ENCODE measurements at regions not wholly inside any gene's neighbourhood (a gene's known extent, or its start where the extent isn't known, plus 50 kb on each side); places are given as distances from the start of the nearest gene placed in this dataset.

GRCh38 chr3:168885028-168885427 is 778.5 kb downstream of the MECOM start:
- no peak for TF ChIP-seq POLR2AphosphoS5 (IDR thresholded peaks at IDR 0.05)
- TF ChIP-seq POLR2A (IDR thresholded peaks at IDR 0.05) = no peak

Measured in upper lobe of left lung (tissue), 4 donors.